Smooth muscle cell (in vitro differentiated cells): ENCODE measurements at regions not wholly inside any gene's neighbourhood (a gene's known extent, or its start where the extent isn't known, plus 50 kb on each side); places are given as distances from the start of the nearest gene placed in this dataset.

ENCODE experiments used
- DNase-seq: peaks from one replicate; lab custom pipeline; 2025; ENCODE audit not compliant: unreplicated experiment; lab: John Stamatoyannopoulos, UW
- H2AFZ ChIP-seq: fragments of 200-600 bp; sonication (generic); 2 replicates; pipeline ENCODE4 v1.6.0; 2016; ENCODE audit warnings: antibody characterized with exemption, low read depth, mild to moderate bottlenecking
- H3F3A ChIP-seq: fragments of 200-600 bp; sonication (generic); 2 replicates; pipeline ENCODE4 v1.6.0; 2017; ENCODE audit warnings: antibody characterized with exemption, low read depth
- H3K27ac ChIP-seq: fragments of 200-600 bp; sonication (generic); 2 replicates; pipeline ENCODE4 v1.5.1; 2016; ENCODE audit warnings: low read depth, mild to moderate bottlenecking
- H3K27me3 ChIP-seq: fragments of 200-600 bp; sonication (generic); 2 replicates; pipeline ENCODE4 v1.6.1; 2016; ENCODE audit warnings: low read depth, mild to moderate bottlenecking
- H3K36me3 ChIP-seq: fragments of 200-600 bp; sonication (generic); 2 replicates; pipeline ENCODE4 v1.5.1; 2016; ENCODE audit warnings: low read depth
- H3K4me1 ChIP-seq: fragments of 200-600 bp; sonication (generic); 2 replicates; pipeline ENCODE4 v1.5.1; 2016; ENCODE audit warnings: low read depth
- H3K4me2 ChIP-seq: fragments of 200-600 bp; sonication (generic); 2 replicates; pipeline ENCODE4 v1.6.0; 2016; ENCODE audit warnings: mild to moderate bottlenecking
- H3K4me3 ChIP-seq: fragments of 200-600 bp; sonication (generic); 2 replicates; pipeline ENCODE4 v1.5.1; 2016; ENCODE audit warnings: mild to moderate bottlenecking
- H3K79me2 ChIP-seq: fragments of 200-600 bp; sonication (generic); 2 replicates; pipeline ENCODE4 v1.6.0; 2016; ENCODE audit warnings: low read depth, mild to moderate bottlenecking
- H3K9ac ChIP-seq: fragments of 200-600 bp; sonication (generic); 2 replicates; pipeline ENCODE4 v1.6.0; 2016; ENCODE audit warnings: low read depth
- H3K9me3 ChIP-seq: fragments of 200-600 bp; sonication (generic); replicated peaks from 2 replicates; pipeline ENCODE4 v1.5.1; 2016; ENCODE audit warnings: low read depth
- H4K20me1 ChIP-seq: fragments of 200-600 bp; sonication (generic); 2 replicates; pipeline ENCODE4 v1.6.0; 2016; ENCODE audit warnings: low read depth
- WGBS: methylation state at CpG from one replicate; pipeline ENCODE4 v1.1.7; 2016; ENCODE audit warnings: low lambda C conversion rate; 5-methylcytosine and 5-hydroxymethylcytosine counted together
- TF ChIP-seq, protein P1 (sequence below): fragments of 200-600 bp; sonication (generic); IDR thresholded peaks from 2 replicates; pipeline ENCODE4 v1.5.1; 2017; ENCODE audit warnings: borderline replicate concordance, mild to moderate bottlenecking, antibody characterized with exemption; ENCODE audit not compliant: insufficient read depth, poor library complexity, severe bottlenecking

DNA sequence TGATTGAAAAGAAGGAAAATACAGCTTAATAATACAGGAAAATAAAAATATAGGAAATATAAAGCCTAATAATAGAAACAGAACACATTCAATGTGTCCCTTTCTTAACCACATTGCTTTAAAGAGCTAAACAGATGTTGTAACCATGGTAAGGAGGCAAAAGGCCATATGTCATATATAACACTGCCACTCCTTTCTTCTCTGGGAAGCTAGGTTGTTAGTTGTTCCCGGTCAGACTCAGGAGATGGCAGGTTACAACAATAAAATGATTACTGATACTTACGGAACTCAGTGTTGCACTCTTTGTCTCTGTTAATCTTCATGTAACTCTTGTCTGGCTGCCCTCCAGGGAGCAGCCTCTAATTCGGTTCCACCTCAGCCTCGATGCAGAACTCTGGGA is 134.7 kb upstream of the PGR start:
- TF ChIP-seq, protein P1, sequence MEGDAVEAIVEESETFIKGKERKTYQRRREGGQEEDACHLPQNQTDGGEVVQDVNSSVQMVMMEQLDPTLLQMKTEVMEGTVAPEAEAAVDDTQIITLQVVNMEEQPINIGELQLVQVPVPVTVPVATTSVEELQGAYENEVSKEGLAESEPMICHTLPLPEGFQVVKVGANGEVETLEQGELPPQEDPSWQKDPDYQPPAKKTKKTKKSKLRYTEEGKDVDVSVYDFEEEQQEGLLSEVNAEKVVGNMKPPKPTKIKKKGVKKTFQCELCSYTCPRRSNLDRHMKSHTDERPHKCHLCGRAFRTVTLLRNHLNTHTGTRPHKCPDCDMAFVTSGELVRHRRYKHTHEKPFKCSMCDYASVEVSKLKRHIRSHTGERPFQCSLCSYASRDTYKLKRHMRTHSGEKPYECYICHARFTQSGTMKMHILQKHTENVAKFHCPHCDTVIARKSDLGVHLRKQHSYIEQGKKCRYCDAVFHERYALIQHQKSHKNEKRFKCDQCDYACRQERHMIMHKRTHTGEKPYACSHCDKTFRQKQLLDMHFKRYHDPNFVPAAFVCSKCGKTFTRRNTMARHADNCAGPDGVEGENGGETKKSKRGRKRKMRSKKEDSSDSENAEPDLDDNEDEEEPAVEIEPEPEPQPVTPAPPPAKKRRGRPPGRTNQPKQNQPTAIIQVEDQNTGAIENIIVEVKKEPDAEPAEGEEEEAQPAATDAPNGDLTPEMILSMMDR: no peak
- Histone ChIP-seq H3K36me3 (no peaks in the 10 kb centered on the region), H3K79me2 (no peaks in the 10 kb centered on the region), H3K4me3 (no peak overlapping the region), H3K27me3 (peaks cover 15% of the 10 kb centered on the region), H3K9ac (no peak overlapping the region), H3F3A (no peaks in the 10 kb centered on the region), H4K20me1 (no peaks in the 10 kb centered on the region), H3K27ac (no peak overlapping the region), H2AFZ (no peak overlapping the region), H3K4me1 (no peaks in the 10 kb centered on the region), H3K4me2 (no peak overlapping the region), H3K9me3 (no peaks in the 10 kb centered on the region)
- DNase-seq: no peak
- 84% methylated on average over 4 of the region's 4 CpGs for WGBS

GRCh38 chr11:101262995-101263394 is 133.4 kb upstream of the PGR start:
- WGBS: 84% methylated on average over 1 of the region's 1 CpG

DNA sequence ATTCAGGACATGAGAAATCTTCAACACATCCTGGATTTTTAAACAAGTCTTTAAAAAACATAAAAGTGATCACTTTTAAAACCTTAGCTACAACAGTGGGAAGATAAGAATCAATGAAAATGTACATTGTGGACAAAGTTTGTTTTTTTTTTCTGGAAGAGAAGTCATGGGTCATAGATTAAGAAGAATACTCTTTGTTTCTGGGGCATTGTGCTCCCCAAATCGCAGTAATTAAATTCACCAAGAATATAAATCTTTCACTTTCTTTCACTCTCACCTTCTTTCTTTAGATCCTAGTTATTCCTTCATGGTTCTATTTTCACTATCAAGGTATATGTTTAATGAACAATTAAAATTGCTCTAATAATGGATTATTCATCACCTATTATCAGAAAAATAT is 132.6 kb upstream of the PGR start:
- DNase-seq: no peak
- no peak overlapping the region for H3K4me3 ChIP-seq
- H3F3A ChIP-seq: no peaks in the 10 kb centered on the region
- peaks cover 15% of the 10 kb centered on the region for H3K27me3 ChIP-seq
- TF ChIP-seq, protein P1: no peak
- no peak overlapping the region for H2AFZ ChIP-seq
- no peak overlapping the region for H3K9ac ChIP-seq
- 89% methylated on average over 1 of the region's 1 CpG for WGBS
- no peaks in the 10 kb centered on the region for H3K9me3 ChIP-seq
- no peaks in the 10 kb centered on the region for H3K79me2 ChIP-seq
- H3K27ac ChIP-seq: no peak overlapping the region
- H3K4me1 ChIP-seq: no peaks in the 10 kb centered on the region
- no peaks in the 10 kb centered on the region for H3K36me3 ChIP-seq
- H3K4me2 ChIP-seq: no peak overlapping the region
- no peaks in the 10 kb centered on the region for H4K20me1 ChIP-seq

More at GRCh38 chr11:101262995-101263394, 133.4 kb upstream of the PGR start:
- no peaks in the 10 kb centered on the region for H3K4me1 ChIP-seq
- no peaks in the 10 kb centered on the region for H3F3A ChIP-seq
- TF ChIP-seq, protein P1: no peak
- H3K4me2 ChIP-seq: no peak overlapping the region
- H3K4me3 ChIP-seq: no peak overlapping the region
- H2AFZ ChIP-seq: no peak overlapping the region
- H3K79me2 ChIP-seq: no peaks in the 10 kb centered on the region
- no peaks in the 10 kb centered on the region for H4K20me1 ChIP-seq
- no peak overlapping the region for H3K9ac ChIP-seq
- no peaks in the 10 kb centered on the region for H3K36me3 ChIP-seq
- H3K27ac ChIP-seq: no peak overlapping the region
- no peaks in the 10 kb centered on the region for H3K9me3 ChIP-seq
- peaks cover 15% of the 10 kb centered on the region for H3K27me3 ChIP-seq
- DNase-seq: no peak

- Histone ChIP-seq H4K20me1 (no peaks in the 10 kb centered on the region), H3K4me2 (no peak overlapping the region), H3K36me3 (no peaks in the 10 kb centered on the region), H3K9me3 (no peaks in the 10 kb centered on the region), H3F3A (no peaks in the 10 kb centered on the region), H3K27ac (no peak overlapping the region), H3K4me1 (no peaks in the 10 kb centered on the region), H3K4me3 (no peak overlapping the region), H3K9ac (no peak overlapping the region), H2AFZ (no peak overlapping the region), H3K27me3 (no peaks in the 10 kb centered on the region), H3K79me2 (no peaks in the 10 kb centered on the region)
- WGBS: 79% methylated on average over 2 of the region's 2 CpGs
- TF ChIP-seq, protein P1: no peak
- no peak for DNase-seq
Observed at GRCh38 chr11:101255036-101255435, 125.4 kb upstream of the PGR start.
